ENCODE measurements at regions not wholly inside any gene's neighbourhood (a gene's known extent, or its start where the extent isn't known, plus 50 kb on each side); places are given as distances from the start of the nearest gene placed in this dataset.

GRCh38 chr12:30874455-30875321, 51.9 kb upstream of the TSPAN11 start:
- H3K27ac Mint-ChIP-seq = no peak overlapping the region

DNA sequence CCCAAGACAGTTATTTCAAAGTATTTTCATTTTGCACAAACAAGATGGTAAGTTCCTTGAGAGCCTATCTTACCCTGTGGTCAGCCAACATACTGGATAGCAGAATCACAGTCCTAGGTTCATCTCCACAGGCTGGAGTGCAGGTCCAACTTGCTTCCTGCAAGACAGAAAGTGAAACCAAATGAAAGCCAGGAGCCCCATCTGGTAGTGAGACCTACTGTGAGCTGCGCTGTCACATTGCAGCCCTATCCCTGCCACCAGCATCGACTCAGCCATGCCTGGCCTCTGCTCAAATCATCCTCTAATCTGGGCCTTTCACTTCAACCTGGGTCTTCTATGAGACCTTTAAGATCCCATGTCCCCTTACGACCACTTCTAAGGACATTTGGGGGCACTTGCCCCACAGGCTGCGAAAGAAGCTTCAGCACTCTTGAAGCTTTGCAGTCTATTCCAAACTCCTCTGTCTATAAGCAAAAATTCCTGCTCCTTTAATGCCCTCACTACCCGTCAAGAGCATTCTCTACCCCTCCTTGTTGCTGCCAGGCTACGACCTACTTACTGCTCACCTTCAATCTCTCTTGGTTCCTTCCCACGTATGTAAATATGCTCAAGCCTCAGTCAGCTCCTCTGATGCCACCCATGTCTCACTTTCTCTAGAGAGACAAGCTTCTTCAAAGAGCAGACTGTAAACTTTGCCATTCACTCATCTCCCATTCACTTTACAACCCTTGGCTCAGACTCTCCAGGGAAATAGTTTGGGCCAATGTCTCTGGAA, 55.9 kb upstream of the TSPAN11 start:
- intact Hi-C loops (cut with micrococcal nuclease) = no loop called here
- no peaks in the 10 kb centered on the region for H3K4me1 Mint-ChIP-seq (ENCODE audit: low read depth)
- H3K27me3 Mint-ChIP-seq (ENCODE audit: low read depth) = peaks cover 4% of the 10 kb centered on the region
- no peak overlapping the region for H3K27ac Mint-ChIP-seq
- H3K4me3 Mint-ChIP-seq (ENCODE audit: low read depth) = no peak overlapping the region
- DNase-seq (ENCODE audit: low spot score) = no peak
- H3K36me3 Mint-ChIP-seq (ENCODE audit: low read depth) = no peaks in the 10 kb centered on the region
- peaks cover 8% of the 10 kb centered on the region for H3K9me3 Mint-ChIP-seq

More at GRCh38 chr12:30874455-30875321, 51.9 kb upstream of the TSPAN11 start:
- intact Hi-C loops (cut with micrococcal nuclease) = no loop called here
- no peak overlapping the region for H3K4me3 Mint-ChIP-seq (ENCODE audit: low read depth)
- H3K27me3 Mint-ChIP-seq (ENCODE audit: low read depth) = no peaks in the 10 kb centered on the region
- no peaks in the 10 kb centered on the region for H3K9me3 Mint-ChIP-seq
- H3K4me1 Mint-ChIP-seq (ENCODE audit: low read depth) = no peaks in the 10 kb centered on the region
- no peak for DNase-seq (ENCODE audit: low spot score)
- H3K36me3 Mint-ChIP-seq (ENCODE audit: low read depth) = no peaks in the 10 kb centered on the region

GRCh38 chr12:30867415-30867814, 59.1 kb upstream of the TSPAN11 start:
- Mint-ChIP-seq H3K4me1 (ENCODE audit: low read depth) (no peaks in the 10 kb centered on the region), H3K27ac (no peak overlapping the region), H3K4me3 (ENCODE audit: low read depth) (no peak overlapping the region), H3K27me3 (ENCODE audit: low read depth) (peaks cover 9% of the 10 kb centered on the region), H3K36me3 (ENCODE audit: low read depth) (no peaks in the 10 kb centered on the region), H3K9me3 (peaks cover 8% of the 10 kb centered on the region)
- intact Hi-C loops (cut with micrococcal nuclease) = no loop called here
- DNase-seq (ENCODE audit: low spot score) = no peak

GRCh38 chr12:30866256-30866655, 60.3 kb upstream of the TSPAN11 start:
- Mint-ChIP-seq H3K27me3 (ENCODE audit: low read depth) (peaks cover 9% of the 10 kb centered on the region), H3K4me3 (ENCODE audit: low read depth) (no peak overlapping the region), H3K27ac (no peak overlapping the region), H3K36me3 (ENCODE audit: low read depth) (no peaks in the 10 kb centered on the region), H3K9me3 (peaks cover 8% of the 10 kb centered on the region), H3K4me1 (ENCODE audit: low read depth) (no peaks in the 10 kb centered on the region)
- intact Hi-C loops (cut with micrococcal nuclease) = no loop called here
- no peak for DNase-seq (ENCODE audit: low spot score)

- Mint-ChIP-seq H3K4me1 (ENCODE audit: low read depth) (no peaks in the 10 kb centered on the region), H3K27me3 (ENCODE audit: low read depth) (peaks cover 5% of the 10 kb centered on the region), H3K9me3 (peaks cover 8% of the 10 kb centered on the region), H3K4me3 (ENCODE audit: low read depth) (no peak overlapping the region), H3K27ac (no peak overlapping the region), H3K36me3 (ENCODE audit: low read depth) (no peaks in the 10 kb centered on the region)
- no peak for DNase-seq (ENCODE audit: low spot score)
- intact Hi-C loops (cut with micrococcal nuclease) = no loop called here
Measured at GRCh38 chr12:30863839-30864238, 62.7 kb upstream of the TSPAN11 start.

GRCh38 chr12:30862486-30862885, 64.1 kb upstream of the TSPAN11 start:
- Mint-ChIP-seq H3K4me3 (ENCODE audit: low read depth) (no peak overlapping the region), H3K27me3 (ENCODE audit: low read depth) (peaks cover 5% of the 10 kb centered on the region), H3K4me1 (ENCODE audit: low read depth) (no peaks in the 10 kb centered on the region), H3K27ac (no peak overlapping the region), H3K9me3 (peaks cover 8% of the 10 kb centered on the region), H3K36me3 (ENCODE audit: low read depth) (no peaks in the 10 kb centered on the region)
- intact Hi-C loops (cut with micrococcal nuclease) = no loop called here
- DNase-seq (ENCODE audit: low spot score) = no peak

DNA sequence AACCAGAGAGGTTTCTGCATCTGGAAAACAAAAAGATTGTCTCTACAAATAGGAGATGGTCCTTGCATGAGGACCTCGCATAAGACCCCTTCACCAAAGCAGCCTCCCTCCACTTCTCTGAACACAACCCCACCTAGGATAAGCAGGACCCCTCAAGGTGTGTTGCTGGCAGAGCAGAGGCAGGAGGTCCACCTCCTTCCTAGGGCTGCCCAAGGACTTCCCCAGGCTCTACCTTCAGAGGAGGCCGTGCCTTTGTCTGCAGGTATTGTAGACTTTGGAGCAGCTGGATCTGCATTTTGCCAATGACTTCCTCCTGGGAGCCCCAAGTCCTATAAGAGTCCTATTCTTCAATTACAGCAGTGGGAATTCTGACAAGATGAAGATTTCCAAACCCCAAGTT, 67.3 kb upstream of the TSPAN11 start:
- Mint-ChIP-seq H3K4me3 (ENCODE audit: low read depth) (no peak overlapping the region), H3K9me3 (no peaks in the 10 kb centered on the region), H3K27ac (no peak overlapping the region), H3K4me1 (ENCODE audit: low read depth) (no peaks in the 10 kb centered on the region), H3K36me3 (ENCODE audit: low read depth) (no peaks in the 10 kb centered on the region), H3K27me3 (ENCODE audit: low read depth) (peaks cover 7% of the 10 kb centered on the region)
- intact Hi-C loops (cut with micrococcal nuclease) = no loop called here
- DNase-seq (ENCODE audit: low spot score) = no peak

DNA sequence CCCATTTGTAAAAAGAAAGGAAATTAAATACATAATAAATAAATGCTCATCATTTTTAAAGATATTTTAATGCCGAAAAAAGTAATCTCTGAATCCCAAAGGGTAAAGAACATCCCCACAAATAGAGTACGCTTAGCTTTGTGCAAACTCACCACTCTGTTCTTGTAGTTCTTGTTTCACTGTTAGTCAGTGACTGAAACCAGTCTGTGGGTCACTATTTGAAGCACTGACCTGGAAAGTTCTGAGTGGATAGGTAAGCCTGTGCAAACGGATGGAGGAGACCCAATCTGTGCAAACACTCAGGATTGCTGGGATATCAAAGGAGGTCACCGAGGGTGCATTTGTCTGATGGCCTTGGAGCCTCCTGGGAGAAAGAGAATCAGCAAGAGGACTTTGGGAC, 68.1 kb upstream of the TSPAN11 start:
- H3K27ac Mint-ChIP-seq = no peak overlapping the region
- no peaks in the 10 kb centered on the region for H3K4me1 Mint-ChIP-seq (ENCODE audit: low read depth)
- no peaks in the 10 kb centered on the region for H3K9me3 Mint-ChIP-seq
- H3K36me3 Mint-ChIP-seq (ENCODE audit: low read depth) = no peaks in the 10 kb centered on the region
- no peak for DNase-seq (ENCODE audit: low spot score)
- no peak overlapping the region for H3K4me3 Mint-ChIP-seq (ENCODE audit: low read depth)
- peaks cover 7% of the 10 kb centered on the region for H3K27me3 Mint-ChIP-seq (ENCODE audit: low read depth)
- intact Hi-C loops (cut with micrococcal nuclease) = no loop called here

GRCh38 chr12:30853561-30854133, 72.9 kb upstream of the TSPAN11 start:
- Mint-ChIP-seq H3K27ac (no peak overlapping the region), H3K36me3 (ENCODE audit: low read depth) (no peaks in the 10 kb centered on the region), H3K4me1 (ENCODE audit: low read depth) (peaks cover 13% of the 10 kb centered on the region), H3K27me3 (ENCODE audit: low read depth) (peaks cover 7% of the 10 kb centered on the region), H3K4me3 (ENCODE audit: low read depth) (no peak overlapping the region), H3K9me3 (no peaks in the 10 kb centered on the region)
- no peak for DNase-seq (ENCODE audit: low spot score)
- intact Hi-C loops (cut with micrococcal nuclease) = no loop called here

DNA sequence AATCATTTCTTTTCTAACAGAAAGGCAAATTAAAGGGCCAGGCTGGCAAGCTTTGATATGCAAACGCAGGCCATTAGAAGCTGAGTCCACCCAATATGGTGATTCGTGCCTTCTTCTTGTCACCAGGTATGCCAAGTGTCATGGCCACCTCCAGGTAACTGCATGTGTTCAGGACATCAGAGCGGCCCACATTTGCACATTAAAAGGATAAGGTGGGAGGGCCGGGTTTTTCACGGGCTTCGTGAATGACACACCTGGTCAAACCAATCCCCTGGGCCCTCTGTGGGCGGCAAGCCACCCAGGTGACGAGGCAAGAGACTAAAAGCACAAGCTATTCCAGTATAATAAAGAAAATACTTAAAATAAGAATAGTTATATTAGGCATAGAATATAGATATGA, 75.9 kb upstream of the TSPAN11 start:
- Mint-ChIP-seq H3K4me3 (ENCODE audit: low read depth) (no peak overlapping the region), H3K27ac (no peak overlapping the region), H3K4me1 (ENCODE audit: low read depth) (peaks cover 13% of the 10 kb centered on the region), H3K36me3 (ENCODE audit: low read depth) (no peaks in the 10 kb centered on the region), H3K27me3 (ENCODE audit: low read depth) (peaks cover 5% of the 10 kb centered on the region), H3K9me3 (no peaks in the 10 kb centered on the region)
- intact Hi-C loops (cut with micrococcal nuclease) = loop anchor here (1.0 kb wide), 2 partner anchors 136 to 388 kb away; no protein-coding TSS in a partner anchor
- DNase-seq (ENCODE audit: low spot score) = no peak

GRCh38 chr12:30847259-30847658, 79.3 kb upstream of the TSPAN11 start:
- intact Hi-C loops (cut with micrococcal nuclease) = loop anchor here (1.0 to 10.0 kb wide), 5 partner anchors 138 to 428 kb away; partner anchors contain the start of gene DDX11
- Mint-ChIP-seq H3K9me3 (no peaks in the 10 kb centered on the region), H3K4me1 (ENCODE audit: low read depth) (peaks cover 15% of the 10 kb centered on the region), H3K4me3 (ENCODE audit: low read depth) (no peak overlapping the region), H3K27me3 (ENCODE audit: low read depth) (peaks cover 7% of the 10 kb centered on the region), H3K36me3 (ENCODE audit: low read depth) (no peaks in the 10 kb centered on the region), H3K27ac (no peak overlapping the region)
- peak; percentile 13 for DNase-seq (ENCODE audit: low spot score)

- no peak overlapping the region for H3K4me3 Mint-ChIP-seq (ENCODE audit: low read depth)
- no peak overlapping the region for H3K27ac Mint-ChIP-seq
- H3K4me1 Mint-ChIP-seq (ENCODE audit: low read depth) = peaks cover 13% of the 10 kb centered on the region
- no peaks in the 10 kb centered on the region for H3K36me3 Mint-ChIP-seq (ENCODE audit: low read depth)
- H3K27me3 Mint-ChIP-seq (ENCODE audit: low read depth) = peaks cover 7% of the 10 kb centered on the region
- no peaks in the 10 kb centered on the region for H3K9me3 Mint-ChIP-seq
- intact Hi-C loops (cut with micrococcal nuclease) = loop anchor here (1.0 to 10.0 kb wide), 5 partner anchors 139 to 428 kb away; partner anchors contain the start of gene DDX11
- DNase-seq (ENCODE audit: low spot score) = no peak
Measured at GRCh38 chr12:30846776-30847175, 79.8 kb upstream of the TSPAN11 start.
